HEK293T (cell line): ENCODE measurements at regions not wholly inside any gene's neighbourhood (a gene's known extent, or its start where the extent isn't known, plus 50 kb on each side); places are given as distances from the start of the nearest gene placed in this dataset.

Experiments
- BHLHE40 ChIP-seq: fragments of 450-650 bp; IDR thresholded peaks from 2 replicates; pipeline ENCODE4 v1.6.1; 2016; ENCODE audit warnings: mild to moderate bottlenecking, moderate library complexity, borderline replicate concordance
- CTBP1 ChIP-seq: fragments of 450-650 bp; IDR thresholded peaks from 2 replicates; pipeline ENCODE4 v1.6.1; 2016; ENCODE audit warnings: borderline replicate concordance
- FOXM1 ChIP-seq: fragments of 450-650 bp; IDR thresholded peaks from 2 replicates; pipeline ENCODE4 v1.6.1; 2017; ENCODE audit warnings: mild to moderate bottlenecking, borderline replicate concordance
- L3MBTL2 ChIP-seq: fragments of 450-650 bp; conservative IDR thresholded peaks from 2 replicates; pipeline ENCODE4 v1.6.1; 2016; ENCODE audit warnings: mild to moderate bottlenecking
- PKNOX1 ChIP-seq: fragments of 450-650 bp; IDR thresholded peaks from 2 replicates; pipeline ENCODE4 v1.6.1; 2016
- SUZ12 ChIP-seq: fragments of 450-650 bp; IDR thresholded peaks from 2 replicates; pipeline ENCODE4 v1.6.1; 2016; ENCODE audit warnings: mild to moderate bottlenecking
- ZNF384 ChIP-seq: fragments of 450-650 bp; IDR thresholded peaks from 2 replicates; pipeline ENCODE4 v1.6.1; 2016

DNA sequence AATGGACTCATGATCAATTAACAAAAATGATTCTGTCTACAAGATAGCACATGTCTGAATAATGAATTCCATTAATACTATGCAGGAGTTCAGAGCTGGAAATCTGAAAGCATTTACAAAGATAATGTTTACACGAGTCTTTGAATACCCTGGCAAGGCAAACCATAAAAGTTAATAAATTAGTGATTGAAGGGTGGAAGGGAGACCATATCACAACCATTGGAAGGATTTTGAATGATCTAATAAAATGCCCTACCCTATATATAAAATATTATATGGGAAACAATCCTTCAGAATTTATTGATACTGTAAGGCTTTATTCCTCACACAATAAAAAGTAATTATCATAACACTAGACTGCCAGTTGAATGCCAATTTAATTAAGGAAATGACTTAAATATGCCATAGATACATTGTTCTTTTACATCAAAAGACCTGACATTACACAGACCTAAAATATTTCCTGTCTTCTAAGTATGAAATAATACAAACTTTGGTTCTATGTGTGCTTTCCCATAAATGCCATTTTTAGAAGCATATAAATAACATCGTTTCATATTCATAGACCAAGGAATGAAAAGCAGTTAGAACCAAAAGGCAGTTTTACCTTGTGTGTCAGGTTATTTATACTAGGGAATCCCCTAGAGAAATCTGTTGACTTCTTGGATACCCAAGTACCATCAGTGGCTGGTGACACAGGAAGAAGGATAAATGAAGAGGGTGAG, 249.2 kb upstream of the MARCKS start:
- TF ChIP-seq FOXM1 (no peak), ZNF384 (no peak), SUZ12 (no peak), CTBP1 (no peak), PKNOX1 (no peak), BHLHE40 (no peak), L3MBTL2 (no peak)
